Mucosa of descending colon (tissue), 3 donors: ENCODE measurements at regions not wholly inside any gene's neighbourhood (a gene's known extent, or its start where the extent isn't known, plus 50 kb on each side); places are given as distances from the start of the nearest gene placed in this dataset.

Experiments used
- ATAC-seq: fragments of 200-7000 bp; cut with Tn5 transposase; one replicate; pipeline ENCODE4 v1.9.1; 2020; ENCODE audit warnings: mild to moderate bottlenecking, moderate library complexity
- DNase-seq, 3 donors: peaks; one replicate each; pipeline ENCODE4 v3.0.0-alpha.2; 2020
- H3K36me3 ChIP-seq: fragments of 200-600 bp; one replicate; pipeline ENCODE4 v1.8.0; 2021; ENCODE audit warnings: low read depth, mild to moderate bottlenecking
- H3K4me1 ChIP-seq: fragments of 200-600 bp; one replicate; pipeline ENCODE4 v1.8.0; 2021; ENCODE audit warnings: low read depth, mild to moderate bottlenecking
- H3K4me3 ChIP-seq: fragments of 200-600 bp; one replicate; pipeline ENCODE4 v1.8.0; 2021; ENCODE audit warnings: mild to moderate bottlenecking
- H3K9me3 ChIP-seq: fragments of 200-600 bp; one replicate; pipeline ENCODE4 v1.8.0; 2021; ENCODE audit warnings: mild to moderate bottlenecking
- intact Hi-C, 2 donors: fragments of 100-400 bp; cut with DNase I in 1 of 2; cut with micrococcal nuclease in 1 of 2; formaldehyde crosslinking; loops; one replicate each; pipeline versions ENCODE4 v1.11.0 to v1.11.1; 2022; cut with DNase I, micrococcal nuclease
- TF ChIP-seq, protein P1 (sequence below): fragments of 200-600 bp; IDR thresholded peaks from one replicate; pipeline ENCODE4 v1.8.0; 2022; ENCODE audit warnings: antibody characterized with exemption, mild to moderate bottlenecking
- donor health status: DM: no; HTN: no; CAD: no; lungs with moderate emphysema.
- donor health status: DM: no; HTN: no; CAD: no.
- donor health status: DM: no; HTN: yes; CAD: no.

- ATAC-seq (no peak), DNase-seq (no peak)
- intact Hi-C loops = no loop called here
- no peak overlapping the region for H3K4me3 ChIP-seq
- TF ChIP-seq, protein P1, sequence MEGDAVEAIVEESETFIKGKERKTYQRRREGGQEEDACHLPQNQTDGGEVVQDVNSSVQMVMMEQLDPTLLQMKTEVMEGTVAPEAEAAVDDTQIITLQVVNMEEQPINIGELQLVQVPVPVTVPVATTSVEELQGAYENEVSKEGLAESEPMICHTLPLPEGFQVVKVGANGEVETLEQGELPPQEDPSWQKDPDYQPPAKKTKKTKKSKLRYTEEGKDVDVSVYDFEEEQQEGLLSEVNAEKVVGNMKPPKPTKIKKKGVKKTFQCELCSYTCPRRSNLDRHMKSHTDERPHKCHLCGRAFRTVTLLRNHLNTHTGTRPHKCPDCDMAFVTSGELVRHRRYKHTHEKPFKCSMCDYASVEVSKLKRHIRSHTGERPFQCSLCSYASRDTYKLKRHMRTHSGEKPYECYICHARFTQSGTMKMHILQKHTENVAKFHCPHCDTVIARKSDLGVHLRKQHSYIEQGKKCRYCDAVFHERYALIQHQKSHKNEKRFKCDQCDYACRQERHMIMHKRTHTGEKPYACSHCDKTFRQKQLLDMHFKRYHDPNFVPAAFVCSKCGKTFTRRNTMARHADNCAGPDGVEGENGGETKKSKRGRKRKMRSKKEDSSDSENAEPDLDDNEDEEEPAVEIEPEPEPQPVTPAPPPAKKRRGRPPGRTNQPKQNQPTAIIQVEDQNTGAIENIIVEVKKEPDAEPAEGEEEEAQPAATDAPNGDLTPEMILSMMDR = no peak
- no peaks in the 10 kb centered on the region for H3K4me1 ChIP-seq
- no peaks in the 10 kb centered on the region for H3K36me3 ChIP-seq
- H3K9me3 ChIP-seq = no peaks in the 10 kb centered on the region
Measured at GRCh38 chr5:167603135-167603534, 688.3 kb upstream of the WWC1 start.

DNA sequence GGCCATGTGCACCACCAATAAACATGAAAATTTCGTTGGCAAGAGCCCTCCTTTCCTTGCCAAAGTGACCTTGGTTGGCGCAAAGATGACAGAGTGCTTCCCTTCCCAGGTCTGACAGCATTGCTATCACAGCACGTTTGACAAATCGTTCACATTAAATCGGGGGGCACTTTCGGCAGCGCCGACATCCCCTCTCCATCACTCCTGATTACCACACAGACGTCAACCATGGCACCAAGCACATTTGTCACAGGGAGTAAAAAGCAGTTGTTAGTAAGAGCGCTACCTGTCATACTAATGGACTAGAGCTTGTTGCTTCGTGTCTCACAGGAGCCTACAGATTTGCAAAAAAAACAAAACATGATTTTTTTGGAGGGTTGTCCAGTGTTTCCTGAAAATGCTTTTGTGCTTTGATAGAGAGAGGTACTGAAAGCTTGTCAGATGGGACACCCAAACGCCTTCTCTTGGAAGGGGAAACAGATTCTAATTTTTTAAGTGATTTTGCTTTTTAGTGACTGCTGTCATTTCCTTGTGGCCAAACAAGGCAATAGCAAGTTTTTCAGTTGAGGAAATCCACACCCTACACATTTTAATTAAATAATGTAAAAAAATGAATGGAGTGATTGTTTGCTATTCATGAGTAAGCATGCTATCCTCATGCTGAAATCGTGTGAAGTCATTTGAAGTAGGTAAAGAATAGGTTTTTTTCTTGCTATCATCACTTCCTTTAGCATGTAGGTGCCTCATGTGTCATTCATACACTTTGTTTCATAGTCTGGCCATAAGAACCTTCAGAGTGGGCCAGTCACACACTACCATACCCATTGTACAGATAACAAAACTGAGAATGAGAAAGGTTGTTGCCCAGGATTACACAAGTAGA, 682.8 kb upstream of the WWC1 start:
- ATAC-seq = no peak
- no peaks in the 10 kb centered on the region for H3K36me3 ChIP-seq
- intact Hi-C loops = no loop called here
- no peak overlapping the region for H3K4me3 ChIP-seq
- TF ChIP-seq, protein P1 = no peak
- H3K4me1 ChIP-seq = no peaks in the 10 kb centered on the region
- DNase-seq = no peak
- no peaks in the 10 kb centered on the region for H3K9me3 ChIP-seq

GRCh38 chr5:167614294-167615021, 677.0 kb upstream of the WWC1 start:
- TF ChIP-seq, protein P1 = no peak
- DNase-seq (no peak), ATAC-seq (no peak)
- no peak overlapping the region for H3K4me3 ChIP-seq
- intact Hi-C loops = no loop called here
- H3K9me3 ChIP-seq = no peaks in the 10 kb centered on the region
- H3K36me3 ChIP-seq = no peaks in the 10 kb centered on the region
- H3K4me1 ChIP-seq = no peaks in the 10 kb centered on the region

DNA sequence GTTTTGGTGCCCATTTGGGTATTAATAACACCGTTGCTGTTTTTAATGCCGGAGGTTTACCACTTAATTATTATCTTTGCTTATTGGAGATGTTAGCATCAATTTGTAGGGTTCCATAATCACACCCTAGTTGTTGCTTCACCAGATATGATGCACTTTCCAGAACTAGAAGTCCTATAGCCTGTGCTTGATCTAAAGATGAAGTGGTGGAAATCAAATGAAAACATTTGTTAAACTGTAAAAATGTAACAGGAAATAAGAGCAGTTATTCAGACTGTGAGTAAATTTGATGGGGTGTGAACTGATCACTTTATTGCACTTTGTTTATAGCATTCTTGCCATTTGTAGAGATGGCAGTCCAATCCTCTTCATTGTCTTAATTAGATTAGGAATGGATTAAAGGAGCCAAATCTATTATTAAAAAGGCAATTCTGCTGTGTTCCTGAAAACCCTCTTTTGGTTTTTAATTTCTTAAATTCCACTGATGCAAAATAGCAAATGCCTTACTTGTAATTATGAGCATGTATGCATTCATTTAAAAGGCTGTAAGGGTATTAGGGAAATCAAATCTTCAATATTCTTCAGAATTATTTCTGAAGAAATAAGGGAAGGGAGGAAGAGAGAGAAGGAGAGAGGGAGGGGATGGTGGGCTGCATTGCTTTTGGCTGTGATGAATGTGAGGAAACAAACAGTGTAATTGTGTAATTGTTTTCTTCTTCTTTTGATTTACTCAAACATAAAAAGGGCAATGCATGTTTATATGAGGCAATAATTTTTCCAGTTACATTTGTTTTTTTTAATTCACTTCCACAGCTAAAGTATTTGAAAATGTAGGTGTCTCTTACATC, 675.2 kb upstream of the WWC1 start:
- intact Hi-C loops = no loop called here
- TF ChIP-seq, protein P1 = no peak

DNA sequence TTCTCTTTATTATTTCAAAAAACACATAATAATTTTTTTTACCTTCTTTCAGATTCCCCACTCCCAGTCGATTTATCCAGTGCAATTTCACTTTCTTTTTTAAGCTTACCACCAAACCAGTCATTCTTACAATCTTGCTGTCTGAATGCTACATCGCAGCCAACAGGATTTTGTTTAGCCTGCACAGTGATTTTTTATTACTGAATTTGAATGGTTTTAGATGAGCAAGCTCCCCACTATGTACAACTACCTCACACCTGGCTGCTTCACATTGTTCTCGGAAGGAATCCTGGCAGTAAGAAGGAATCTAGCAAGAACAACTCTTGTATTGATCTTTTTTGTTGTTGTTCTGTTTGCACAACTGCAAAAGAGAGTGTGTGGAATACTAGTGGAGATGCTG, 668.1 kb upstream of the WWC1 start:
- intact Hi-C loops = no loop called here
- DNase-seq (no peak), ATAC-seq (no peak)
- Histone ChIP-seq H3K9me3 (no peaks in the 10 kb centered on the region), H3K4me1 (no peaks in the 10 kb centered on the region), H3K4me3 (no peak overlapping the region), H3K36me3 (no peaks in the 10 kb centered on the region)
- TF ChIP-seq, protein P1 = no peak

More for the DNA sequence above, 675.2 kb upstream of the WWC1 start:
- DNase-seq (no peak), ATAC-seq (no peak)
- H3K36me3 ChIP-seq = no peaks in the 10 kb centered on the region
- H3K9me3 ChIP-seq = no peaks in the 10 kb centered on the region
- no peak overlapping the region for H3K4me3 ChIP-seq
- no peaks in the 10 kb centered on the region for H3K4me1 ChIP-seq
